Prostate gland (tissue), 2 donors: ENCODE measurements at regions not wholly inside any gene's neighbourhood (a gene's known extent, or its start where the extent isn't known, plus 50 kb on each side); places are given as distances from the start of the nearest gene placed in this dataset.

Experiments used
- CTCF ChIP-seq, 4 experiments: fragments of 200-600 bp in 2 of 4; fragments of 450-650 bp in 2 of 4; sonication (generic) in 2 of 4; IDR thresholded peaks; 1 replicate in 3 of 4; 2 replicates in 1 of 4; pipeline ENCODE4 v1.5.1; 2016 to 2019; ENCODE audit warnings: antibody characterized with exemption in 4 of 4, mild to moderate bottlenecking in 2 of 4, moderate library complexity in 2 of 4
- POLR2A ChIP-seq: fragments of 450-650 bp; IDR thresholded peaks from one replicate; pipeline ENCODE4 v1.6.1; 2016; ENCODE audit warnings: antibody characterized with exemption, mild to moderate bottlenecking

DNA sequence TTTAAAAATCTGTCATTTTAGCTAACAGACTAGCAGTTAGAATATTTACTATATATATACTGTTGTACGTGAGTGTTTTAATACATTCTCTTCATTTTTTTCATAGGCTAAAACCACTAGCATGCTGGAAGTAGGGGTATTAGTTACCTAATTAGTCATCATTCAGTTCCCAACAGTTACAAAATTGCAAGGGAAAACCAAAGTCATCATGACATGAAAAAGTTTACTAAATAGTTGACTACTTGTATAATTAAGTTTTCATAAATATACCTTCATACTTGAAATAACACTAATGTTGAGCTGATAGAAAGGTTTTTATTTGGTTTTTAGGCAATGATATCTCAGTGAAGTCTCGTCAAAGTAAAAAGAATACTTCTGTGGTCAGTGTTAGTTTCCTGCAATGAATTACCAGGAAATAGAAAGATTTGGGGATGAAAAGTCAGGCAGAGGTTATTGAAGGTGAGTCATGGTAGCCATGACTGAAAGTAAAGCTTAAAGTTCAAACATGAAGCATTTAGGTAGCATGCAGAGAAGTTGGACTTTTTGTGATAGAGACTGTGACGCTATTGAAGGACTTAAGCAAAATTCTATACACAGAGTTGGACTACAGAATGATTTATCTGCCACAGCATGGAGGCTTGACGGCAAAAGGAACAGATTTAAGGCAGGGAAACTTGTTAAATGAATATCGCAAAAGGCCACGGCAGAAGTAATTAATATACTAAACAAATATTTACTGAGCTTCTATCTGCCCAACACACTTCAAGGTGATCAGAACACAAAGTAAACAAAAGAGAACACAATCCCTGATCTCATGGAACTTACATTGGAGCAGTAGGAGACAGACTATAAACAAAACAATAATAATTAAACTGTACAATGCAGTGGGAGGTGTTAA, 828.1 kb upstream of the FAT3 start:
- no peak for TF ChIP-seq CTCF (IDR thresholded peaks at IDR 0.05)
- TF ChIP-seq POLR2A, result no peak
